IMR-90 (cell line): ENCODE measurements at regions not wholly inside any gene's neighbourhood (a gene's known extent, or its start where the extent isn't known, plus 50 kb on each side); places are given as distances from the start of the nearest gene placed in this dataset.

Experiments used
- ATAC-seq: fragments of 200-7000 bp; cut with Tn5 transposase; 2 replicates; pipeline ENCODE4 v1.9.1; 2020; ENCODE audit warnings: low read depth, mild to moderate bottlenecking, moderate library complexity
- BruUV-seq: library from RNA; stranded (reverse); fragments of 400-500 nt; replicated peaks from 2 replicates; lab custom pipeline; 2021; lab: Mats Ljungman, UMichigan
- CTCF ChIA-PET: fragments of 300-600 bp; formaldehyde crosslinking; extraction: SDS; loops from one replicate; lab custom pipeline; 2021; ENCODE audit warnings: antibody characterized with exemption; lab: Yijun Ruan, JAX
- POLR2A ChIA-PET: fragments of 300-600 bp; sonication (Branson Sonifier 250); formaldehyde crosslinking; loops from one replicate; lab custom pipeline; 2022; ENCODE audit warnings: antibody characterized with exemption; ENCODE audit not compliant: unreplicated experiment; lab: Charles Lee
- DNase-seq: peaks from one replicate; pipeline ENCODE4 v3.0.0; 2013
- H2AFZ ChIP-seq: replicated peaks from 2 replicates; pipeline ENCODE3; 2013; ENCODE audit warnings: low read length, mild to moderate bottlenecking; ENCODE audit not compliant: poor library complexity
- H2AK5ac ChIP-seq: 2 replicates; pipeline ENCODE4 v1.6.1; 2013; ENCODE audit warnings: low read depth, low read length, inconsistent platforms
- H2AK9ac ChIP-seq: replicated peaks from 2 replicates; pipeline ENCODE3; 2013; ENCODE audit warnings: mild to moderate bottlenecking, low read depth, low read length, moderate library complexity; ENCODE audit not compliant: poor library complexity
- H2BK120ac ChIP-seq: 2 replicates; pipeline ENCODE4 v1.6.1; 2013; ENCODE audit warnings: low read depth, low read length, inconsistent platforms
- H2BK15ac ChIP-seq: 3 replicates; pipeline ENCODE4 v1.6.1; 2013; ENCODE audit warnings: low read depth, low read length, inconsistent platforms
- H2BK20ac ChIP-seq: 2 replicates; pipeline ENCODE4 v1.6.1; 2013; ENCODE audit warnings: low read depth, mild to moderate bottlenecking, inconsistent platforms, low read length, moderate library complexity
- H2BK5ac ChIP-seq: 2 replicates; pipeline ENCODE4 v1.6.1; 2013; ENCODE audit warnings: mild to moderate bottlenecking, low read depth, low read length, inconsistent platforms; ENCODE audit not compliant: poor library complexity, severe bottlenecking
- H3K14ac ChIP-seq: replicated peaks from 2 replicates; pipeline ENCODE4 v1.6.1; 2013; ENCODE audit warnings: low read depth, low read length, inconsistent platforms
- H3K18ac ChIP-seq: 2 replicates; pipeline ENCODE4 v1.6.1; 2013; ENCODE audit warnings: low read depth, low read length, control low read depth
- H3K23ac ChIP-seq: 2 replicates; pipeline ENCODE4 v1.6.1; 2013; ENCODE audit warnings: low read depth, low read length, inconsistent platforms
- H3K27ac ChIP-seq: 2 replicates; pipeline ENCODE4 v1.5.1; 2013; ENCODE audit warnings: mild to moderate bottlenecking, control low read depth, low read length; ENCODE audit not compliant: insufficient read depth
- H3K27me3 ChIP-seq: 2 replicates; pipeline ENCODE4 v1.6.1; 2013; ENCODE audit warnings: low read length; ENCODE audit not compliant: control insufficient read depth, insufficient read depth
- H3K36me3 ChIP-seq: 2 replicates; pipeline ENCODE4 v1.6.1; 2013; ENCODE audit warnings: low read length, mixed read lengths; ENCODE audit not compliant: control insufficient read depth, insufficient read depth
- H3K4ac ChIP-seq: 2 replicates; pipeline ENCODE4 v1.6.1; 2013; ENCODE audit warnings: low read depth, low read length, inconsistent platforms
- H3K4me1 ChIP-seq: 2 replicates; pipeline ENCODE4 v1.6.1; 2013; ENCODE audit warnings: low read length, mixed read lengths; ENCODE audit not compliant: control insufficient read depth, insufficient read depth
- H3K4me2 ChIP-seq: 2 replicates; pipeline ENCODE4 v1.6.1; 2013; ENCODE audit warnings: low read depth, mild to moderate bottlenecking, control low read depth, low read length, moderate library complexity
- H3K4me3 ChIP-seq: 2 replicates; pipeline ENCODE4 v1.5.1; 2013; ENCODE audit warnings: low read depth, mild to moderate bottlenecking, control low read depth, low read length, moderate library complexity; ENCODE audit not compliant: insufficient read depth
- H3K56ac ChIP-seq: 2 replicates; pipeline ENCODE4 v1.6.1; 2013; ENCODE audit warnings: low read length, inconsistent platforms; ENCODE audit not compliant: insufficient read depth; ENCODE audit errors: extremely low read depth
- H3K79me1 ChIP-seq, 2 experiments: 2 replicates each; pipeline ENCODE4 v1.6.1; 2013; ENCODE audit warnings: low read length in 2 of 2, inconsistent platforms in 1 of 2, low read depth in 1 of 2
- H3K9ac ChIP-seq: 2 replicates; pipeline ENCODE4 v1.6.1; 2013; ENCODE audit warnings: low read depth, low read length, control low read depth
- H3K9me1 ChIP-seq: 2 replicates; pipeline ENCODE4 v1.6.1; 2013; ENCODE audit warnings: low read length, inconsistent platforms; ENCODE audit not compliant: insufficient read depth
- H3K9me3 ChIP-seq: 2 replicates; pipeline ENCODE4 v1.6.1; 2013; ENCODE audit warnings: low read length; ENCODE audit not compliant: control insufficient read depth, insufficient read depth
- H4K20me1 ChIP-seq: 2 replicates; pipeline ENCODE4 v1.6.1; 2013; ENCODE audit warnings: low read length, inconsistent platforms; ENCODE audit not compliant: insufficient read depth
- H4K5ac ChIP-seq: 2 replicates; pipeline ENCODE4 v1.6.1; 2013; ENCODE audit warnings: mild to moderate bottlenecking, low read depth, low read length, control low read depth
- H4K8ac ChIP-seq, 2 experiments: 2 replicates each; pipeline ENCODE4 v1.6.1; 2013; ENCODE audit warnings: low read depth in 2 of 2, low read length in 2 of 2, control low read depth in 1 of 2, inconsistent platforms in 1 of 2
- H4K91ac ChIP-seq: 2 replicates; pipeline ENCODE4 v1.6.1; 2013; ENCODE audit warnings: low read depth, low read length, inconsistent platforms; ENCODE audit not compliant: insufficient read depth
- CEBPB ChIP-seq: IDR thresholded peaks from 2 replicates; pipeline ENCODE4 v1.6.1; 2012; ENCODE audit warnings: low read depth, low read length, improper control_type of control experiment
- CTCF ChIP-seq: conservative IDR thresholded peaks from 2 replicates; pipeline ENCODE4 v1.5.1; 2012; ENCODE audit warnings: mild to moderate bottlenecking, low read depth, low read length, improper control_type of control experiment
- ELK1 ChIP-seq: fragments of 150-350 bp; IDR thresholded peaks from 2 replicates; pipeline ENCODE4 v1.6.1; 2016; ENCODE audit warnings: low read depth, mild to moderate bottlenecking, low read length, moderate library complexity, borderline replicate concordance
- FOS ChIP-seq: fragments of 150-350 bp; IDR thresholded peaks from 2 replicates; pipeline ENCODE4 v1.6.1; 2016; ENCODE audit warnings: low read depth, low read length
- MAFK ChIP-seq: IDR thresholded peaks from 2 replicates; pipeline ENCODE4 v1.6.1; 2012; ENCODE audit warnings: low read depth, low read length, improper control_type of control experiment
- MXI1 ChIP-seq: IDR thresholded peaks from 2 replicates; pipeline ENCODE4 v1.6.1; 2012; ENCODE audit warnings: low read depth, mild to moderate bottlenecking, low read length, moderate library complexity, borderline replicate concordance
- NFE2L2 ChIP-seq: fragments of 150-350 bp; IDR thresholded peaks from 2 replicates; pipeline ENCODE4 v1.6.1; 2016; ENCODE audit warnings: low read depth, mild to moderate bottlenecking, low read length
- USF2 ChIP-seq: fragments of 150-350 bp; IDR thresholded peaks from 2 replicates; pipeline ENCODE4 v1.6.1; 2017; ENCODE audit warnings: mild to moderate bottlenecking, antibody characterized with exemption, low read length, low read depth
- WGBS, 2 experiments: methylation state at CpG; one replicate each; pipeline versions ENCODE4 v1.1.5 to v1.1.7; 2013; ENCODE audit warnings: missing lambda C conversion rate in 2 of 2; ENCODE audit not compliant: insufficient read length in 1 of 2; ENCODE audit errors: extremely low coverage in 2 of 2; 5-methylcytosine and 5-hydroxymethylcytosine counted together
- dilution Hi-C: fragments of 300-500 bp; cut with HindIII; formaldehyde crosslinking; loops from one replicate; pipeline ENCODE4 v1.14.3; 2018; ENCODE audit warnings: low sequenced_read_pairs; ENCODE audit not compliant: unreplicated experiment
- in situ Hi-C: fragments of 300-500 bp; cut with MboI; formaldehyde crosslinking; loops from 3 replicates; pipeline ENCODE4 v1.14.3; 2019; ENCODE audit warnings: low sequenced_read_pairs, inconsistent platforms, mixed read lengths
- intact Hi-C: fragments of 100-400 bp; cut with micrococcal nuclease; formaldehyde crosslinking; loops from 2 replicates; pipeline ENCODE4 v1.10.0; 2022

- intact Hi-C loops, result no loop called here
Observed at GRCh38 chr7:22569586-22570321, 69.8 kb upstream of the STEAP1B start.

More at GRCh38 chr7:22569586-22570321, 69.8 kb upstream of the STEAP1B start:
- Histone ChIP-seq H4K20me1 (no peaks in the 10 kb centered on the region), H3K27me3 (no peaks in the 10 kb centered on the region), H4K91ac (no peak overlapping the region; the same call in 1 of the 2 replicates), H4K5ac (peak overlapping the region; percentile 21), H3K9me3 (no peaks in the 10 kb centered on the region), H2BK120ac (peak overlapping the region; percentile 56), H2AK5ac (peak overlapping the region; percentile 59; the same call in 1 of the 2 replicates), H3K79me1 (0 out of 4 replicates have a peak, but pooled peaks cover 0 to 6% of the 10 kb centered on the region in 2 experiments), H2BK15ac (peak overlapping the region; percentile 39; the same call in 1 of the 3 replicates), H2BK20ac (peak overlapping the region; percentile 76; the same call in 1 of the 2 replicates), H2AFZ (no peak overlapping the region), H4K8ac (peak overlapping the region in 1 of 2 experiments; percentile 31; a peak in 1 of 4 replicates), H3K18ac (peak overlapping the region; percentile 27; the same call in 1 of the 2 replicates), H3K4me2 (peak overlapping the region; percentile 38), H3K14ac (peak overlapping the region; percentile 7; the same call in 1 of the 2 replicates), H3K9me1 (peaks cover 12% of the 10 kb centered on the region; the same call in 1 of the 2 replicates), H3K27ac (no peak overlapping the region), H3K56ac (no peak overlapping the region), H3K9ac (no peak overlapping the region), H3K36me3 (no peaks in the 10 kb centered on the region), H3K23ac (no peak overlapping the region; the same call in 1 of the 2 replicates), H2BK5ac (peak overlapping the region; percentile 4), H2AK9ac (no peak overlapping the region), H3K4ac (peak overlapping the region; percentile 57; the same call in 1 of the 2 replicates), H3K4me1 (peaks cover 19% of the 10 kb centered on the region), H3K4me3 (no peak overlapping the region)
- in situ Hi-C loops (no loop called here), dilution Hi-C loops (loop anchor here (25.0 kb wide), 1 partner anchor 493 kb away; no protein-coding TSS in a partner anchor)
- TF ChIP-seq ELK1, result no peak
- no peak for TF ChIP-seq CTCF
- TF ChIP-seq CEBPB, result peak; percentile 73
- TF ChIP-seq MXI1, result no peak
- TF ChIP-seq NFE2L2, result no peak
- TF ChIP-seq MAFK, result no peak
- no peak for TF ChIP-seq FOS
- no peak for TF ChIP-seq USF2
- WGBS, 2 experiments, result 70% methylated on average over 4 of the region's 11 CpGs; no CpG with 5 or more reads in 1 of the 2 experiments
- BruUV-seq, result no TSS peak
- ATAC-seq (peak; percentile 9; the same call in 1 of the 2 replicates), DNase-seq (peak; percentile 68)
- CTCF ChIA-PET, result no interaction called here
- POLR2A ChIA-PET, result no interaction called here
